ENCODE measurements at regions not wholly inside any gene's neighbourhood (a gene's known extent, or its start where the extent isn't known, plus 50 kb on each side); places are given as distances from the start of the nearest gene placed in this dataset.

- intact Hi-C loops (cut with DNase I), result no loop called here
- no peak for ATAC-seq (ENCODE audit: poor library complexity)
Measured at GRCh38 chr15:46525984-46526725, 891.3 kb downstream of the SQOR start.

GRCh38 chr15:46526726-46527110 lies 891.9 kb downstream of the SQOR start:
- no peak for ATAC-seq (ENCODE audit: poor library complexity)
- intact Hi-C loops (cut with DNase I), result no loop called here
- DNase-seq, result no peak

More at GRCh38 chr15:46525984-46526725, 891.3 kb downstream of the SQOR start:
- DNase-seq, result no peak

GRCh38 chr15:46543626-46544025 lies 908.8 kb downstream of the SQOR start:
- DNase-seq (no peak), ATAC-seq (ENCODE audit: poor library complexity) (no peak)
- intact Hi-C loops (cut with DNase I), result no loop called here

- intact Hi-C loops (cut with DNase I), result no loop called here
- no peak for ATAC-seq (ENCODE audit: poor library complexity)
- no peak for DNase-seq
Measured at GRCh38 chr15:46548989-46549388, 914.2 kb downstream of the SQOR start.

- ATAC-seq (ENCODE audit: poor library complexity) (no peak), DNase-seq (no peak)
- intact Hi-C loops (cut with DNase I), result no loop called here
Measured at GRCh38 chr15:46552316-46552715, 917.5 kb downstream of the SQOR start.

- no peak for ATAC-seq (ENCODE audit: poor library complexity)
- intact Hi-C loops (cut with DNase I), result no loop called here
- no peak for DNase-seq
Measured at GRCh38 chr15:46555547-46555946, 920.7 kb downstream of the SQOR start.

- no peak for ATAC-seq (ENCODE audit: poor library complexity)
- intact Hi-C loops (cut with DNase I), result no loop called here
Measured at GRCh38 chr15:46556010-46556409, 921.2 kb downstream of the SQOR start.

GRCh38 chr15:46556559-46557379 lies 921.9 kb downstream of the SQOR start:
- DNase-seq (no peak), ATAC-seq (ENCODE audit: poor library complexity) (no peak)
- intact Hi-C loops (cut with DNase I), result no loop called here

More at GRCh38 chr15:46556010-46556409, 921.2 kb downstream of the SQOR start:
- no peak for DNase-seq

GRCh38 chr15:46567968-46568367 lies 933.1 kb downstream of the SQOR start:
- intact Hi-C loops (cut with DNase I), result no loop called here
- ATAC-seq (ENCODE audit: poor library complexity) (no peak), DNase-seq (no peak)

GRCh38 chr15:46569781-46570180 lies 935.0 kb downstream of the SQOR start:
- intact Hi-C loops (cut with DNase I), result no loop called here
- no peak for ATAC-seq (ENCODE audit: poor library complexity)
- no peak for DNase-seq

GRCh38 chr15:46576646-46577395 lies 942.0 kb downstream of the SQOR start:
- intact Hi-C loops (cut with DNase I), result no loop called here
- DNase-seq, result no peak
- ATAC-seq (ENCODE audit: poor library complexity), result no peak

- intact Hi-C loops (cut with DNase I), result no loop called here
- DNase-seq, result no peak
- no peak for ATAC-seq (ENCODE audit: poor library complexity)
Measured at GRCh38 chr15:46577767-46578166, 942.9 kb downstream of the SQOR start.

- intact Hi-C loops (cut with DNase I), result no loop called here
- DNase-seq (no peak), ATAC-seq (ENCODE audit: poor library complexity) (no peak)
Measured at GRCh38 chr15:46580487-46580886, 945.7 kb downstream of the SQOR start.

GRCh38 chr15:46580924-46581323 lies 946.1 kb downstream of the SQOR start:
- intact Hi-C loops (cut with DNase I), result no loop called here
- DNase-seq (no peak), ATAC-seq (ENCODE audit: poor library complexity) (no peak)

GRCh38 chr15:46589088-46589487 lies 954.3 kb downstream of the SQOR start:
- ATAC-seq (ENCODE audit: poor library complexity), result no peak
- DNase-seq, result no peak
- intact Hi-C loops (cut with DNase I), result no loop called here

GRCh38 chr15:46591462-46591861 lies 956.6 kb downstream of the SQOR start:
- no peak for ATAC-seq (ENCODE audit: poor library complexity)
- DNase-seq, result no peak
- intact Hi-C loops (cut with DNase I), result no loop called here

GRCh38 chr15:46595016-46595415 lies 960.2 kb downstream of the SQOR start:
- ATAC-seq (ENCODE audit: poor library complexity) (no peak), DNase-seq (no peak)
- intact Hi-C loops (cut with DNase I), result no loop called here

GRCh38 chr15:46607077-46607476 lies 972.2 kb downstream of the SQOR start:
- ATAC-seq (ENCODE audit: poor library complexity) (no peak), DNase-seq (no peak)
- intact Hi-C loops (cut with DNase I), result no loop called here

GRCh38 chr15:46616033-46616432 lies 981.2 kb downstream of the SQOR start:
- ATAC-seq (ENCODE audit: poor library complexity) (no peak), DNase-seq (no peak)
- intact Hi-C loops (cut with DNase I), result no loop called here

GRCh38 chr15:46617507-46617906 lies 982.7 kb downstream of the SQOR start:
- intact Hi-C loops (cut with DNase I), result no loop called here
- no peak for ATAC-seq (ENCODE audit: poor library complexity)
- no peak for DNase-seq

Data from Right ventricle myocardium superior (tissue), 1 donor.